HG03520 (cell line): ENCODE measurements at regions not wholly inside any gene's neighbourhood (a gene's known extent, or its start where the extent isn't known, plus 50 kb on each side); places are given as distances from the start of the nearest gene placed in this dataset.
"Not testable (repeated sequence)": the region's sequence is repeated elsewhere in the genome, so short reads cannot be mapped to it uniquely, and the experiment has no call there.

ENCODE experiments used
- ATAC-seq: cut with Tn5 transposase; IDR thresholded peaks from one replicate; pipeline ENCODE4 v1.9.1; 2021; ENCODE audit warnings: mild to moderate bottlenecking, moderate library complexity; ENCODE audit not compliant: unreplicated experiment

GRCh38 chr10:3255075-3255474 is 82.5 kb upstream of the PITRM1 start:
- ATAC-seq, result no peak

- ATAC-seq, result not testable (repeated sequence)
These were observed 81.4 kb upstream of the PITRM1 start for GRCh38 chr10:3253974-3254373.

GRCh38 chr10:3251172-3251571 is 78.6 kb upstream of the PITRM1 start:
- ATAC-seq, result no peak

GRCh38 chr10:3249307-3249889 is 76.8 kb upstream of the PITRM1 start:
- ATAC-seq, result no peak

GRCh38 chr10:3248526-3249306 is 76.1 kb upstream of the PITRM1 start:
- no peak for ATAC-seq

GRCh38 chr10:3245395-3245794 is 72.8 kb upstream of the PITRM1 start:
- ATAC-seq, result no peak

GRCh38 chr10:3241967-3242650 is 69.5 kb upstream of the PITRM1 start:
- no peak for ATAC-seq

- no peak for ATAC-seq
These were observed 68.8 kb upstream of the PITRM1 start for GRCh38 chr10:3241274-3241921.

- ATAC-seq, result no peak
These were observed 67.6 kb upstream of the PITRM1 start for GRCh38 chr10:3239920-3240894.

- no peak for ATAC-seq
These were observed 66.7 kb upstream of the PITRM1 start for GRCh38 chr10:3239066-3239919.

GRCh38 chr10:3238115-3238871 is 65.7 kb upstream of the PITRM1 start:
- ATAC-seq, result no peak

GRCh38 chr10:3237530-3237929 is 64.9 kb upstream of the PITRM1 start:
- ATAC-seq, result no peak

GRCh38 chr10:3236644-3237404 is 64.2 kb upstream of the PITRM1 start:
- ATAC-seq, result no peak

GRCh38 chr10:3235996-3236510 is 63.5 kb upstream of the PITRM1 start:
- no peak for ATAC-seq

- ATAC-seq, result no peak
These were observed 62.8 kb upstream of the PITRM1 start for GRCh38 chr10:3235395-3235794.

- ATAC-seq, result no peak
These were observed 61.0 kb upstream of the PITRM1 start for GRCh38 chr10:3233486-3233990.

- no peak for ATAC-seq
These were observed 59.6 kb upstream of the PITRM1 start for GRCh38 chr10:3231951-3232730.
